ENCODE measurements at regions not wholly inside any gene's neighbourhood (a gene's known extent, or its start where the extent isn't known, plus 50 kb on each side); places are given as distances from the start of the nearest gene placed in this dataset.

GRCh38 chr2:53235836-53236582, 531.6 kb upstream of the CHAC2 start:
- intact Hi-C loops (cut with DNase I), result no loop called here
- Histone ChIP-seq H3K4me3 (no peak overlapping the region), H3K27me3 (no peaks in the 10 kb centered on the region), H3K36me3 (no peaks in the 10 kb centered on the region), H3K27ac (no peak overlapping the region), H3K4me1 (no peaks in the 10 kb centered on the region), H3K9me3 (peaks cover 0 to 3% (median 0%) of the 10 kb centered on the region in 11 donors)
- DNase-seq (no peak), ATAC-seq (no peak)
- 80 to 83% methylated on average over 1 of the region's 1 CpG for WGBS, 2 donors
- no peak for TF ChIP-seq CTCF (IDR thresholded peaks at IDR 0.05)

- DNase-seq (no peak), ATAC-seq (no peak)
- H3K9me3 ChIP-seq, result no peaks in the 10 kb centered on the region
- H3K4me3 ChIP-seq, result no peak overlapping the region
- intact Hi-C loops (cut with DNase I), result no loop called here
- H3K27ac ChIP-seq, result no peak overlapping the region
- H3K27me3 ChIP-seq, result no peaks in the 10 kb centered on the region
- H3K36me3 ChIP-seq, result no peaks in the 10 kb centered on the region
- TF ChIP-seq CTCF (IDR thresholded peaks at IDR 0.05), result no peak
- 50 to 72% methylated on average over 1 of the region's 1 CpG for WGBS, 2 donors
- H3K4me1 ChIP-seq, result no peaks in the 10 kb centered on the region
Measured at GRCh38 chr2:53234548-53234903, 533.1 kb upstream of the CHAC2 start.

GRCh38 chr2:53233759-53234547, 533.7 kb upstream of the CHAC2 start:
- H3K4me1 ChIP-seq, result no peaks in the 10 kb centered on the region
- H3K4me3 ChIP-seq, result no peak overlapping the region
- H3K27me3 ChIP-seq, result no peaks in the 10 kb centered on the region
- H3K36me3 ChIP-seq, result no peaks in the 10 kb centered on the region
- intact Hi-C loops (cut with DNase I), result no loop called here
- no peak for DNase-seq
- WGBS, 2 donors, result 88 to 90% methylated on average over 4 of the region's 4 CpGs
- no peaks in the 10 kb centered on the region for H3K9me3 ChIP-seq
- no peak for TF ChIP-seq CTCF (IDR thresholded peaks at IDR 0.05)
- no peak overlapping the region for H3K27ac ChIP-seq
- ATAC-seq, result no peak

GRCh38 chr2:53231908-53232307, 535.7 kb upstream of the CHAC2 start:
- DNase-seq, result no peak
- Histone ChIP-seq H3K36me3 (no peaks in the 10 kb centered on the region), H3K9me3 (no peaks in the 10 kb centered on the region), H3K27me3 (no peaks in the 10 kb centered on the region), H3K27ac (no peak overlapping the region), H3K4me3 (no peak overlapping the region), H3K4me1 (no peaks in the 10 kb centered on the region)
- WGBS, 2 donors, result 51 to 57% methylated on average over 3 of the region's 3 CpGs
- ATAC-seq, result no peak
- no peak for TF ChIP-seq CTCF (IDR thresholded peaks at IDR 0.05)
- intact Hi-C loops (cut with DNase I), result no loop called here
